ENCODE measurements at regions not wholly inside any gene's neighbourhood (a gene's known extent, or its start where the extent isn't known, plus 50 kb on each side); places are given as distances from the start of the nearest gene placed in this dataset.
"Not testable (repeated sequence)": the region's sequence is repeated elsewhere in the genome, so short reads cannot be mapped to it uniquely, and the experiment has no call there.

DNA sequence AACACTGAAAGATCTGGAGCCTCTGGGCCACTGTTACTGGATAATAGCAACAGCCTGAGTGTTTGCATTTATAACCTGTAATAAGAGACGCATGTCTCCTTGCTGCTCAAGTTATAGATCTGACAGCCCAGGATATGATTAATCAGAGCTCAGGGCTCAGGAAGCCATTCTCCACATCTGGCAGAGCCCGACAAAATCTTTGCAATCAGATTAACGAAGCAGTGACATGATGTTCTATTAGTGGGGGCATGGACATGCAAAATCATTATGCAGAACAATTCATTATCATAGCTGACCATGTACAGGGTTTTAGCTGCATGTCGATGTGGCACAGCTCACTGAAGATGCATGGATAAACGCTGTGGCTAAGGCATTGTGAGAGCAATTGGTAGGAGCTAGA is 730.3 kb downstream of the ZNF385D start:
- DNase-seq (ENCODE audit: low spot score): no peak

DNA sequence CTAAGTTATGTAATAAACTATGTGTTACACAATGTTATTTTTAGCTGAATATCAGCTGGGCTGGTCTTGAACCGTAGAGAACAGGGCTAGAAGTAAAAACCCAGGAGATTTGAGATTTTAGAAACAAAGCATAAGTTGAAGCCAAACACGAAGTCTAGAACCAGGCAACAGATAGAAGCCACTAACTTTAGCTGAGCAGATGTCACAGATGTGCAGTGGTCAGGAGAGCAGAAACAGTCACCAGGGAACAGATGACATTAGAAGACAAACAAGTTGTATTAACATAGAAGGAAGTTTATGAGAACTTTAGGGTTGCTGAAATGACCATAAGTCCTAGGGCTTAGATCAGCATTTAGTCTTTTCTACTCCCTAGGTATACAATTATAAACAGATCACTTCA is 731.0 kb downstream of the ZNF385D start:
- DNase-seq (ENCODE audit: low spot score): no peak

- no peak for DNase-seq (ENCODE audit: low spot score)
These were observed 733.7 kb downstream of the ZNF385D start for GRCh38 chr3:21017115-21017852.

DNA sequence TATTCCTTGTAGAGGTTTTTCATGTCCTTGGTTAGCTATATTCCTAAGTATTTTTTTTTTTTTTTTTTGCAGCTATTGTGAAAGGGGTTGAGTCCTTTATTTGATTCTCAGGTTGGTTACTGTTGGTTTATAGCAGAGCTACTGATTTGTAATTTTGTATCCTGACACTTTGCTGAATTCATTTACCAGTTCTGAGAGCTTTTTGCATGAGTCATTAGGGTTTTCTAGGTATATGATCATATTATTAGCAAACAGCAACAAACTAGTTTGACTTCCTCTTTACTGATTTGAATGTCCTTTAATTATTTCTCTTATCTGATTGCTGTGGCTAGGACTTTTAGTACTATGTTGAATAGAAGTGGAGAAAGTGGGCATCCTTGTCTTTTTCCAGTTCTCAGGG is 737.4 kb downstream of the ZNF385D start:
- no peak for DNase-seq (ENCODE audit: low spot score)

DNA sequence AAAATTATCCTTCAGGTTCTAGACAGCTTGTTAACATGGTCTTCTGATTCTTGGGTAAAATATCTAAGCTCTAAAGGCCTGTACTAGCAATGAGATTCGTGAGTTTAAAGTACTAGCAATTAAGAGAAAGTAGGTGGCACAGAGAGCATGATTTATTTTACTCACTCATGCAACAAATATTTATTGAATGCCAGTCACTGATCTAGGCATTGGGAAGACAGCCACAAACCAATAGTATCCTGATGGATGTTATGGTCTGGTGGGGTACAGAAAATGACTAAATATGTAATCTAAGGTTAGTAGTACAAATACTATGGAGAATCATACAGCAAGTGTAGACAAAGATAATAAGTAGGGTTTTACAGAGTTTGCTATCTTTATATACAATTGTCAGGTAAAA is 751.3 kb downstream of the ZNF385D start:
- DNase-seq (ENCODE audit: low spot score): no peak

- no peak for DNase-seq (ENCODE audit: low spot score)
These were observed 753.8 kb downstream of the ZNF385D start for GRCh38 chr3:20997183-20997582.

DNA sequence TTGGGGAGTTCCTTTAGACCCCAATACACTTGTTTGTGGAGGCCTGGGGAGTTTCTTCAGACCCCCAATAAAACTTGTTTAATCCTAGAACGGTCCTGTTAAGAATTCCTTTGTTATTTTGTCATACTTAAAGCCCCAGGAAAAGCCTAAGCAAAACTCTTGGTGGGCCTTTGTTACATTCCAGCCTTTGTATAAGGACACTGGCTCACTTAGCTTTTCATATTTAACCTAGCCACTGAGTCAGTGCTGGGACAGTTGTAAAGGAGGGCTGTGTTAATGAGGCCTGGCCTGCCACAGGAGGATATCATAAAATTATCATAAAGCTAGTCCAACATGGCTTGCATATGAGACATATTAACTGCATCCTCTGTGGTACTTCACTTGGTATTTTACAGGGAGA is 760.1 kb downstream of the ZNF385D start:
- DNase-seq (ENCODE audit: low spot score): no peak

GRCh38 chr3:20989653-20990052 is 761.4 kb downstream of the ZNF385D start:
- not testable (repeated sequence) for DNase-seq (ENCODE audit: low spot score)

GRCh38 chr3:20984594-20985205 is 766.3 kb downstream of the ZNF385D start:
- DNase-seq (ENCODE audit: low spot score): no peak

- peak; percentile 40 for DNase-seq (ENCODE audit: low spot score)
These were observed 775.8 kb downstream of the ZNF385D start for GRCh38 chr3:20975188-20975651.

DNA sequence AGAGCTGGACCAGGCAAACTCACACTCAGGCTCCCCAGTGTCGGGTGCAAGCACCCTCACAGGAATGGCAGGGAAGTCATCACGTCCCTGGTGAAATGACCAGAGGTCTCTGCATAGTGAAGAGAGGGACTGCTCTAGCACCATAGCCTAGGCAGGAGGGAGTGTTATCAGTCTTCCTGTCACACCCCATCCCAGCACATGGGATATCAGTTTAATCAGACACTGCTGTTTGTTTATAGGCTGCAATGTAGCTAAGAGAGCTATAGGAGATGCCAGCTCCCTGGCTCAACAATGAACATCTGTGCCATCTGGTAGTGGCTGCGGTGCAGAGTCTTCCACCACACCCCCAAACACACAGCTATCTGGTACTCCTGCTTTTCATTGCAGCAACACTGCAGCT is 776.6 kb downstream of the ZNF385D start:
- no peak for DNase-seq (ENCODE audit: low spot score)

- not testable (repeated sequence) for DNase-seq (ENCODE audit: low spot score)
These were observed 780.2 kb downstream of the ZNF385D start for GRCh38 chr3:20970807-20971206.

- not testable (repeated sequence) for DNase-seq (ENCODE audit: low spot score)
These were observed 781.5 kb upstream of the SGO1 start for GRCh38 chr3:20967485-20967884.

GRCh38 chr3:20958161-20958560 is 772.2 kb upstream of the SGO1 start:
- no peak for DNase-seq (ENCODE audit: low spot score)

- DNase-seq (ENCODE audit: low spot score): no peak
These were observed 759.9 kb upstream of the SGO1 start for GRCh38 chr3:20945892-20946291.

- peak; percentile 27 for DNase-seq (ENCODE audit: low spot score)
These were observed 749.8 kb upstream of the SGO1 start for GRCh38 chr3:20935791-20936190.

- no peak for DNase-seq (ENCODE audit: low spot score)
These were observed 745.8 kb upstream of the SGO1 start for GRCh38 chr3:20931834-20932233.

- peak; percentile 12 for DNase-seq (ENCODE audit: low spot score)
These were observed 744.0 kb upstream of the SGO1 start for GRCh38 chr3:20930034-20930433.

GRCh38 chr3:20924646-20925385 is 738.8 kb upstream of the SGO1 start:
- DNase-seq (ENCODE audit: low spot score): no peak

DNA sequence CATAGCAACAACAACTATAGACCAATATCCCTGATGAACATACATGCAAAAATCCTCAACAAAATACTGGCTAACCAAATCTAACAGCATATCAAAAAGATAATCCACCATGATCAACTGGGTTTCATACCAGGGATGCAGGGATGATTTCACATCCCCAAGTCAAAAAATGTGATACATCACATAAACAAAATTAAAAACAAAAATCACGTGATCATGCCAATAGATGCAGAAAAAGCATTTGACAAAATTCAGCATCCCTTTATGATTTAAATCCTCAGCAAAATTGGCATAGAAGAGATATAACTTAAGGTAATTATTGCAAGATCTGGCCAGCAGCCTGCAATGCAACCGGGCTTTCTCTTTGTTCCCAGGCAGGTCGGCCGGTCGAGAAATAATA is 735.1 kb upstream of the SGO1 start:
- DNase-seq (ENCODE audit: low spot score): not testable (repeated sequence)

DNA sequence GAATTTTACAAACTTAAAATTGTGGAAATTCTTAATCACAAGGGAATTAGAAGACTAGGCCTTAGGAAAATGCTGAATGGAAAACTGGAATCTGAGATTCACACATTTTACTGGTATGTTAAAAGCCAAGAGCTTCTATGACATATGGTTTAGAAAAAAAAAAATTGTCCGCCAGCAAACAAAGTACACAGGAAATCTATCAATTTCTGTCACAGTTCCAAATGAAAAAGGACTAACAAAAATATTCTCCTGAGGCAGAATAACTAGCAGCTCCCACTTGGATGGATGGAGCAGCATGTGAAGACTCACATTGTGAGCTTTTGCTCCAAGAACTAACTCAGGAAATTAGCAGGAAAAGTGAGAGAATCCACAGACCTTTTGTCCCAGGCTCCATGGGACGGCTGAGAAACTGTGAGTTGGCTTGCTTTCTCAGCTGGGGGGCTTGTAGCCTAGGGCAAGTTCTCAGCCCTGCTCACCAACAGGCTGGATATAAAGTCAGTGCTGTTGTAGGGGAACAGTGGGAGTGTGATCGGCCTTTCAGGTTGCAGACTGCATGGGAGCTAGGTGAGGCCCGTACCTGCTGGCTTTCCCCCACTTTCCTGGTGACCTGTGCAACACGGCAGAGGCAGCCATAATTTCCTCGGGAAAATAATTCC is 731.1 kb upstream of the SGO1 start:
- no peak for DNase-seq (ENCODE audit: low spot score)

DNA sequence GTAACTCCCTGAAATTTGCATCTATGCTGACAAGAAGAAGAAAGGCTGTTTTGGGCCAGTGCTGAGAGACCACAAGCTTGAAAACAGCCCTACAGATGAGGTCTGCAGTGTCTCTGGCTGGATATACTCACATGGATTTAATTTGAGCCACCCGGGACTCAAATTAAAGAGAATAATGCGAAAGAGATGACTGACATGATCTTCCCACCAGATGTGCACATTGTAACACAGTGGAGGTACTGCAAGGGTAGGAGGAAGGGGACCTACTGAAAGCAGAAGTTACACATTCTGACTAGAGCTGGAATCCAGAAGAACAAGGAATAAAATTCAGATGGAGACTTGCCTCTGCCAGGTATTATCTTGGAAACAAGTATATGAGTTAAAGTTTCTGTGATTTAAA is 728.3 kb upstream of the SGO1 start:
- no peak for DNase-seq (ENCODE audit: low spot score)

- no peak for DNase-seq (ENCODE audit: low spot score)
These were observed 726.4 kb upstream of the SGO1 start for GRCh38 chr3:20912406-20912805.

Measured in AG08395 (cell line).